H1 (cell line): ENCODE measurements at regions not wholly inside any gene's neighbourhood (a gene's known extent, or its start where the extent isn't known, plus 50 kb on each side); places are given as distances from the start of the nearest gene placed in this dataset.

Source experiments
- CTCF ChIA-PET: fragments of 300-600 bp; sonication (Branson Sonifier 250); formaldehyde crosslinking; loops from one replicate; lab custom pipeline; 2021; ENCODE audit not compliant: partially characterized antibody; lab: Charles Lee
- POLR2A ChIA-PET: fragments of 300-600 bp; sonication (Branson Sonifier 250); formaldehyde crosslinking; loops from one replicate; lab custom pipeline; 2021; ENCODE audit warnings: inconsistent platforms; ENCODE audit not compliant: partially characterized antibody; lab: Charles Lee
- DNase-seq, 2 experiments: peaks; one replicate each; pipeline versions ENCODE4 v3.0.0 to v3.0.0-alpha.2; 2010 to 2022; ENCODE audit warnings: low spot score in 2 of 2, low read depth in 1 of 2, mixed read lengths in 1 of 2
- FAIRE-seq: peaks from 2 replicates; lab custom pipeline; 2011; peaks lifted over from hg19 to GRCh38; lab: Jason Lieb, UNC
- H2AFZ ChIP-seq: 2 replicates; pipeline ENCODE4 v1.8.1; 2012; ENCODE audit warnings: low read length, inconsistent platforms
- H2AK5ac ChIP-seq: 2 replicates; pipeline ENCODE4 v1.6.1; 2013; ENCODE audit warnings: low read depth, low read length
- H2BK120ac ChIP-seq: replicated peaks from 2 replicates; pipeline ENCODE3; 2013; ENCODE audit warnings: low read depth, low read length, inconsistent platforms
- H2BK12ac ChIP-seq: 2 replicates; pipeline ENCODE4 v1.6.1; 2013; ENCODE audit warnings: low read depth, low read length
- H2BK15ac ChIP-seq: 2 replicates; pipeline ENCODE4 v1.6.1; 2013; ENCODE audit warnings: low read length
- H2BK20ac ChIP-seq: 2 replicates; pipeline ENCODE4 v1.6.1; 2013; ENCODE audit warnings: low read length
- H2BK5ac ChIP-seq: 2 replicates; pipeline ENCODE4 v1.6.1; 2013; ENCODE audit warnings: low read depth, low read length
- H3K14ac ChIP-seq: 2 replicates; pipeline ENCODE4 v1.6.1; 2013; ENCODE audit warnings: inconsistent platforms; ENCODE audit not compliant: insufficient read length
- H3K18ac ChIP-seq: 2 replicates; pipeline ENCODE4 v1.6.1; 2013; ENCODE audit warnings: low read length; ENCODE audit errors: extremely low read depth
- H3K23ac ChIP-seq: 2 replicates; pipeline ENCODE4 v1.6.1; 2013; ENCODE audit warnings: inconsistent platforms; ENCODE audit not compliant: insufficient read length
- H3K23me2 ChIP-seq: 2 replicates; pipeline ENCODE4 v1.6.1; 2013; ENCODE audit warnings: low read depth, low read length
- H3K27ac ChIP-seq: 2 replicates; pipeline ENCODE4 v1.6.1; 2011; ENCODE audit warnings: low read depth, low read length, inconsistent platforms
- H3K27me3 ChIP-seq, 4 experiments: replicated peaks in 1 of 4; 1 replicate in 1 of 4; 2 replicates in 3 of 4; pipeline versions ENCODE4 v1.6.1 to v1.8.1; 2011 to 2013; ENCODE audit warnings: low read length in 3 of 4, mild to moderate bottlenecking in 3 of 4, inconsistent platforms in 2 of 4, mixed read lengths in 2 of 4, moderate library complexity in 1 of 4; ENCODE audit not compliant: control insufficient read depth in 3 of 4, insufficient read depth in 3 of 4; ENCODE audit errors: extremely low read depth in 1 of 4
- H3K36me3 ChIP-seq, 4 experiments: 2 replicates each; pipeline versions ENCODE4 v1.6.1 to v1.8.1; 2011 to 2013; ENCODE audit warnings: mild to moderate bottlenecking in 4 of 4, low read length in 3 of 4, moderate library complexity in 2 of 4, control low read depth in 1 of 4, inconsistent platforms in 1 of 4; ENCODE audit not compliant: insufficient read depth in 4 of 4, control insufficient read depth in 2 of 4
- H3K4ac ChIP-seq: replicated peaks from 2 replicates; pipeline ENCODE3; 2013; ENCODE audit warnings: low read length, low read depth, mixed read lengths, inconsistent platforms; ENCODE audit not compliant: insufficient read length
- H3K4me1 ChIP-seq, 4 experiments: replicated peaks in 1 of 4; 1 replicate in 1 of 4; 2 replicates in 3 of 4; pipeline versions ENCODE4 v1.6.1 to v1.8.1; 2011 to 2013; ENCODE audit warnings: low read length in 3 of 4, inconsistent platforms in 2 of 4, mixed read lengths in 1 of 4; ENCODE audit not compliant: insufficient read depth in 4 of 4, control insufficient read depth in 3 of 4
- H3K4me2 ChIP-seq, 2 experiments: 2 replicates each; pipeline versions ENCODE4 v1.6.1 to v1.8.1; 2011 to 2013; ENCODE audit warnings: low read depth in 2 of 2, low read length in 2 of 2, control low read depth in 1 of 2, inconsistent platforms in 1 of 2, mild to moderate bottlenecking in 1 of 2; ENCODE audit not compliant: insufficient read depth in 1 of 2
- H3K4me3 ChIP-seq, 4 experiments: fragments of 200-600, 300-600 bp in 1 of 4; sonication (generic), shearing (Covaris generic), sonication (Bioruptor Twin) in 1 of 4; 2 replicates each; pipeline versions ENCODE4 v1.5.1 to v1.8.1; 2011 to 2016; ENCODE audit warnings: low read length in 4 of 4, low read depth in 3 of 4, control low read depth in 2 of 4, inconsistent platforms in 2 of 4, mild to moderate bottlenecking in 2 of 4, mixed read lengths in 1 of 4, moderate library complexity in 1 of 4; ENCODE audit not compliant: insufficient read depth in 2 of 4; ENCODE audit errors: extremely low read depth in 1 of 4
- H3K56ac ChIP-seq: replicated peaks from 2 replicates; pipeline ENCODE3; 2013; ENCODE audit warnings: low read depth, mild to moderate bottlenecking, mixed read lengths, low read length, inconsistent platforms; ENCODE audit not compliant: insufficient read length
- H3K79me1 ChIP-seq: 2 replicates; pipeline ENCODE4 v1.6.1; 2013; ENCODE audit warnings: low read depth, low read length, control low read depth
- H3K79me2 ChIP-seq, 2 experiments: 2 replicates each; pipeline versions ENCODE4 v1.6.1 to v1.8.1; 2012 to 2013; ENCODE audit warnings: low read length in 2 of 2, mild to moderate bottlenecking in 2 of 2, inconsistent platforms in 1 of 2; ENCODE audit not compliant: insufficient read depth in 2 of 2, control insufficient read depth in 1 of 2
- H3K9ac ChIP-seq, 4 experiments: replicated peaks in 1 of 4; 1 replicate in 1 of 4; 2 replicates in 3 of 4; pipeline versions ENCODE4 v1.6.1 to v1.8.1; 2011 to 2013; ENCODE audit warnings: low read depth in 3 of 4, low read length in 3 of 4, control low read depth in 2 of 4, mild to moderate bottlenecking in 2 of 4, moderate library complexity in 2 of 4, inconsistent platforms in 1 of 4; ENCODE audit errors: extremely low read depth in 1 of 4
- H3K9me3 ChIP-seq, 2 experiments: 2 replicates each; pipeline versions ENCODE4 v1.6.1 to v1.8.1; 2012 to 2013; ENCODE audit warnings: mild to moderate bottlenecking in 2 of 2, moderate library complexity in 2 of 2, control low read depth in 1 of 2, inconsistent platforms in 1 of 2, low read depth in 1 of 2, low read length in 1 of 2, mixed read lengths in 1 of 2; ENCODE audit not compliant: insufficient read depth in 2 of 2
- H4K20me1 ChIP-seq, 2 experiments: replicated peaks in 1 of 2; 2 replicates each; pipeline versions ENCODE3 to v1.8.1; 2011 to 2013; ENCODE audit warnings: inconsistent platforms in 2 of 2, low read length in 2 of 2, mild to moderate bottlenecking in 1 of 2; ENCODE audit not compliant: insufficient read depth in 2 of 2, control insufficient read depth in 1 of 2
- H4K5ac ChIP-seq: 2 replicates; pipeline ENCODE4 v1.6.1; 2013; ENCODE audit warnings: low read length, low read depth, mixed read lengths, inconsistent platforms; ENCODE audit not compliant: insufficient read length
- H4K8ac ChIP-seq: 2 replicates; pipeline ENCODE4 v1.8.0; 2013; ENCODE audit warnings: mild to moderate bottlenecking, moderate library complexity, low read length, inconsistent platforms; ENCODE audit not compliant: insufficient read depth; ENCODE audit errors: extremely low read depth
- H4K91ac ChIP-seq: replicated peaks from 2 replicates; pipeline ENCODE3; 2013; ENCODE audit warnings: low read length, mixed read lengths, inconsistent platforms; ENCODE audit not compliant: insufficient read length
- FOSL1 ChIP-seq: IDR thresholded peaks from 2 replicates; pipeline ENCODE4 v1.6.1; 2011; ENCODE audit warnings: mild to moderate bottlenecking, low read depth, low read length, moderate library complexity; ENCODE audit not compliant: insufficient read depth
- GABPA ChIP-seq: IDR thresholded peaks from 2 replicates; pipeline ENCODE4 v1.6.1; 2011; ENCODE audit warnings: mild to moderate bottlenecking, low read length, moderate library complexity, borderline replicate concordance; ENCODE audit not compliant: insufficient read depth
- HDAC6 ChIP-seq: IDR thresholded peaks from one replicate; pipeline ENCODE4 v1.7.1; 2012; ENCODE audit warnings: low read depth, mild to moderate bottlenecking, inconsistent platforms, low read length, moderate library complexity
- KDM4A ChIP-seq: IDR thresholded peaks from one replicate; pipeline ENCODE4 v1.7.1; 2012; ENCODE audit warnings: low read depth, mild to moderate bottlenecking, moderate library complexity, low read length, inconsistent platforms; ENCODE audit not compliant: severe bottlenecking
- RXRA ChIP-seq: IDR thresholded peaks from 2 replicates; pipeline ENCODE4 v1.6.1; 2011; ENCODE audit warnings: low read depth, mild to moderate bottlenecking, low read length, moderate library complexity; ENCODE audit not compliant: insufficient read depth
- TF ChIP-seq, protein P1 (sequence below), 3 experiments: IDR thresholded peaks; 1 replicate in 2 of 3; 2 replicates in 1 of 3; pipeline versions ENCODE4 v1.5.1 to v1.6.1; 2011; ENCODE audit warnings: low read length in 3 of 3, mild to moderate bottlenecking in 3 of 3, inconsistent platforms in 2 of 3, low read depth in 1 of 3, moderate library complexity in 1 of 3; ENCODE audit not compliant: insufficient read depth in 1 of 3; ENCODE audit errors: control extremely low read depth in 1 of 3
- TF ChIP-seq, protein P2 (sequence below): IDR thresholded peaks from 2 replicates; pipeline ENCODE4 v1.6.1; 2011; ENCODE audit warnings: low read depth, mild to moderate bottlenecking, low read length; ENCODE audit not compliant: insufficient read depth

DNA sequence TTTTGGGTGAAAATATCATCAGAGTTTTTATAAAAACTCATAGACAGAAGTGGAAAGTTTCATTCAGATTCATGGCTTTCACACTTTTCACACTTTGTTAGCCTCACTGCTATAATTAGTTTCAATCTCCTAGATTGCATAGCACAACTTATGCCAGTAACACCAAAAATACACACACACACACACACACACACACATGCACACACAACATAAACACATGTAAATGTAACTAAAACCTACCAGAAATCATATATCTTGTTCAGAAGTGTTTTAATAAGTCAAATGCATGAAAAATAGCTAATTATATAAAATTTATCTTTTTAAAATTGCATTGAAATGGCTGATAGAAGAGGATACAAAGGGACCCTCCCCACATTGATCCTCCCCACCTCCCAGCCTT is 347.8 kb upstream of the SLC35B3 start:
- H3K4ac ChIP-seq, result no peak overlapping the region
- no peaks in the 10 kb centered on the region for H3K9me3 ChIP-seq
- H3K27me3 ChIP-seq, result no peaks in the 10 kb centered on the region
- H3K4me1 ChIP-seq, result no peaks in the 10 kb centered on the region
- DNase-seq (no peak), FAIRE-seq (no peak)
- no peak overlapping the region for H3K27ac ChIP-seq
- H3K36me3 ChIP-seq, result no peaks in the 10 kb centered on the region
- H3K18ac ChIP-seq, result no peak overlapping the region
- H2BK12ac ChIP-seq, result no peak overlapping the region
- no peak overlapping the region for H3K56ac ChIP-seq
- H3K4me3 ChIP-seq, result no peak overlapping the region
- no peak overlapping the region for H2BK20ac ChIP-seq
- no peaks in the 10 kb centered on the region for H3K79me1 ChIP-seq
- no peak overlapping the region for H4K91ac ChIP-seq
- H3K9ac ChIP-seq, result no peak overlapping the region
- no peak overlapping the region for H3K4me2 ChIP-seq
- H3K14ac ChIP-seq, result no peak overlapping the region
- no peak overlapping the region for H2AFZ ChIP-seq
- no peak overlapping the region for H2AK5ac ChIP-seq
- H2BK120ac ChIP-seq, result no peak overlapping the region
- no peak overlapping the region for H2BK15ac ChIP-seq
- POLR2A ChIA-PET, result no interaction called here
- H4K20me1 ChIP-seq, result no peaks in the 10 kb centered on the region
- H2BK5ac ChIP-seq, result no peak overlapping the region
- H4K8ac ChIP-seq, result no peak overlapping the region
- TF ChIP-seq FOSL1, result no peak
- TF ChIP-seq, protein P1, sequence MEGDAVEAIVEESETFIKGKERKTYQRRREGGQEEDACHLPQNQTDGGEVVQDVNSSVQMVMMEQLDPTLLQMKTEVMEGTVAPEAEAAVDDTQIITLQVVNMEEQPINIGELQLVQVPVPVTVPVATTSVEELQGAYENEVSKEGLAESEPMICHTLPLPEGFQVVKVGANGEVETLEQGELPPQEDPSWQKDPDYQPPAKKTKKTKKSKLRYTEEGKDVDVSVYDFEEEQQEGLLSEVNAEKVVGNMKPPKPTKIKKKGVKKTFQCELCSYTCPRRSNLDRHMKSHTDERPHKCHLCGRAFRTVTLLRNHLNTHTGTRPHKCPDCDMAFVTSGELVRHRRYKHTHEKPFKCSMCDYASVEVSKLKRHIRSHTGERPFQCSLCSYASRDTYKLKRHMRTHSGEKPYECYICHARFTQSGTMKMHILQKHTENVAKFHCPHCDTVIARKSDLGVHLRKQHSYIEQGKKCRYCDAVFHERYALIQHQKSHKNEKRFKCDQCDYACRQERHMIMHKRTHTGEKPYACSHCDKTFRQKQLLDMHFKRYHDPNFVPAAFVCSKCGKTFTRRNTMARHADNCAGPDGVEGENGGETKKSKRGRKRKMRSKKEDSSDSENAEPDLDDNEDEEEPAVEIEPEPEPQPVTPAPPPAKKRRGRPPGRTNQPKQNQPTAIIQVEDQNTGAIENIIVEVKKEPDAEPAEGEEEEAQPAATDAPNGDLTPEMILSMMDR (IDR thresholded peaks at IDR 0.05; ENCODE audit: control extremely low read depth in 1 of 3, insufficient read depth in 1 of 3, low read depth in 1 of 3, low read length in 3 of 3), result no peak
- TF ChIP-seq HDAC6, result no peak
- no peak for TF ChIP-seq KDM4A
- no peak for TF ChIP-seq GABPA
- TF ChIP-seq RXRA, result no peak
- TF ChIP-seq, protein P2, sequence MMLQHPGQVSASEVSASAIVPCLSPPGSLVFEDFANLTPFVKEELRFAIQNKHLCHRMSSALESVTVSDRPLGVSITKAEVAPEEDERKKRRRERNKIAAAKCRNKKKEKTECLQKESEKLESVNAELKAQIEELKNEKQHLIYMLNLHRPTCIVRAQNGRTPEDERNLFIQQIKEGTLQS, result no peak
- no peaks in the 10 kb centered on the region for H3K23me2 ChIP-seq
- no peaks in the 10 kb centered on the region for H3K79me2 ChIP-seq
- H4K5ac ChIP-seq, result no peak overlapping the region
- CTCF ChIA-PET, result interaction anchor here (0.6 kb wide), 1 partner anchor 439 kb away, joined by 5 read pairs; no protein-coding TSS in a partner anchor
- H3K23ac ChIP-seq, result no peak overlapping the region
